GM23338 (cell line): ENCODE measurements at regions not wholly inside any gene's neighbourhood (a gene's known extent, or its start where the extent isn't known, plus 50 kb on each side); places are given as distances from the start of the nearest gene placed in this dataset.

Experiments used
- ATAC-seq: fragments of 200-7000 bp; cut with Tn5 transposase; 3 replicates; pipeline ENCODE4 v1.9.1; 2020
- DNase-seq: peaks from one replicate; pipeline ENCODE4 v3.0.0-alpha.2; 2015; ENCODE audit warnings: low spot score
- H2AFZ ChIP-seq: fragments of 200-600 bp; sonication (generic); 2 replicates; pipeline ENCODE4 v1.8.0; 2016; ENCODE audit warnings: antibody characterized with exemption, mild to moderate bottlenecking, moderate library complexity
- H3F3A ChIP-seq: fragments of 200-600 bp; sonication (generic); replicated peaks from 2 replicates; pipeline ENCODE4 v1.8.0; 2017; ENCODE audit warnings: antibody characterized with exemption, mixed run types, low read depth
- H3K27ac ChIP-seq: fragments of 200-600 bp; sonication (generic); 2 replicates; pipeline ENCODE4 v1.6.1; 2016; ENCODE audit warnings: low read depth
- H3K27me3 ChIP-seq: fragments of 200-600 bp; sonication (generic); 2 replicates; pipeline ENCODE4 v1.8.0; 2016; ENCODE audit warnings: mild to moderate bottlenecking, mixed run types, moderate library complexity; ENCODE audit not compliant: insufficient read depth
- H3K36me3 ChIP-seq: fragments of 200-600 bp; sonication (generic); 2 replicates; pipeline ENCODE4 v1.8.0; 2016; ENCODE audit warnings: mild to moderate bottlenecking; ENCODE audit not compliant: insufficient read depth
- H3K4me1 ChIP-seq: fragments of 200-600 bp; sonication (generic); 2 replicates; pipeline ENCODE4 v1.8.0; 2016; ENCODE audit warnings: mild to moderate bottlenecking, moderate library complexity; ENCODE audit not compliant: insufficient read depth
- H3K4me2 ChIP-seq: fragments of 200-600 bp; sonication (generic); 2 replicates; pipeline ENCODE4 v1.7.1; 2017; ENCODE audit warnings: mixed run types
- H3K4me3 ChIP-seq: fragments of 200-600 bp; sonication (generic); 2 replicates; pipeline ENCODE4 v1.6.1; 2016; ENCODE audit warnings: mixed run types
- H3K79me2 ChIP-seq: fragments of 200-600 bp; sonication (generic); replicated peaks from 2 replicates; pipeline ENCODE4 v1.8.0; 2017; ENCODE audit warnings: mild to moderate bottlenecking; ENCODE audit not compliant: insufficient read depth
- H3K9me2 ChIP-seq: fragments of 200-600 bp; sonication (generic); 2 replicates; pipeline ENCODE4 v1.8.0; 2017; ENCODE audit not compliant: insufficient read depth
- H4K20me1 ChIP-seq: fragments of 200-600 bp; sonication (generic); replicated peaks from 2 replicates; pipeline ENCODE4 v1.8.0; 2017; ENCODE audit warnings: mild to moderate bottlenecking; ENCODE audit not compliant: insufficient read depth
- H3K27ac Mint-ChIP-seq: 2 replicates; pipeline ENCODE4 v1.8.0; 2020; ENCODE audit warnings: inconsistent platforms, mild to moderate bottlenecking, moderate library complexity, mixed read lengths
- H3K27me3 Mint-ChIP-seq: 3 replicates; pipeline ENCODE4 v1.8.0; 2022; ENCODE audit warnings: low read depth, mild to moderate bottlenecking, moderate library complexity, mixed read lengths, inconsistent platforms; ENCODE audit not compliant: insufficient read depth, poor library complexity
- H3K36me3 Mint-ChIP-seq: 3 replicates; pipeline ENCODE4 v1.8.0; 2021; ENCODE audit warnings: low read depth, mild to moderate bottlenecking, inconsistent platforms, moderate library complexity, mixed read lengths
- H3K4me1 Mint-ChIP-seq: 3 replicates; pipeline ENCODE4 v1.8.0; 2020; ENCODE audit warnings: mild to moderate bottlenecking, inconsistent platforms, mixed read lengths
- H3K4me3 Mint-ChIP-seq: 3 replicates; pipeline ENCODE4 v1.8.0; 2021; ENCODE audit warnings: moderate library complexity, mild to moderate bottlenecking, inconsistent platforms, mixed read lengths
- H3K9me3 Mint-ChIP-seq: 3 replicates; pipeline ENCODE4 v1.8.0; 2020; ENCODE audit warnings: moderate library complexity, mild to moderate bottlenecking, inconsistent platforms, mixed read lengths
- EZH2 ChIP-seq: fragments of 200-600 bp; sonication (generic); IDR thresholded peaks from one replicate; pipeline ENCODE4 v1.8.0; 2017; ENCODE audit warnings: antibody characterized with exemption, mild to moderate bottlenecking, low read depth; ENCODE audit not compliant: unreplicated experiment
- NANOG ChIP-seq: IDR thresholded peaks from 2 replicates; pipeline ENCODE4 v1.6.1; 2016; ENCODE audit warnings: antibody characterized with exemption, borderline replicate concordance
- ZNF114 ChIP-seq: fragments of 250-450 bp; sonication (Bioruptor Pico); IDR thresholded peaks from 2 replicates; pipeline ENCODE4 v1.5.0; 2020; ENCODE audit warnings: mild to moderate bottlenecking, moderate library complexity
- ZNF331 ChIP-seq: fragments of 250-450 bp; sonication (Bioruptor Pico); IDR thresholded peaks from 2 replicates; pipeline ENCODE4 v1.5.0; 2020; ENCODE audit warnings: low read depth, mild to moderate bottlenecking, moderate library complexity
- TF ChIP-seq, protein P1 (sequence below): fragments of 250-450 bp; sonication (Bioruptor Pico); IDR thresholded peaks from 2 replicates; pipeline ENCODE4 v1.5.0; 2020; ENCODE audit warnings: mild to moderate bottlenecking, moderate library complexity
- TF ChIP-seq, protein P2 (sequence below): IDR thresholded peaks from one replicate; pipeline ENCODE4 v1.6.1; 2018; ENCODE audit warnings: antibody characterized with exemption; ENCODE audit not compliant: unreplicated experiment

- no peaks in the 10 kb centered on the region for H3K9me3 Mint-ChIP-seq
- no peak overlapping the region for H2AFZ ChIP-seq
- no peaks in the 10 kb centered on the region for H3K36me3 Mint-ChIP-seq
- H4K20me1 ChIP-seq, result no peaks in the 10 kb centered on the region
- no peaks in the 10 kb centered on the region for H3F3A ChIP-seq
- H3K4me1 ChIP-seq, result 0 out of 2 replicates have a peak, but pooled peaks cover 15% of the 10 kb centered on the region
- H3K9me2 ChIP-seq, result peaks cover 2% of the 10 kb centered on the region; the same call in 1 of the 2 replicates
- no peaks in the 10 kb centered on the region for H3K27me3 Mint-ChIP-seq
- no peaks in the 10 kb centered on the region for H3K27me3 ChIP-seq
- H3K36me3 ChIP-seq, result no peaks in the 10 kb centered on the region
- no peak overlapping the region for H3K27ac Mint-ChIP-seq
- DNase-seq (no peak), ATAC-seq (no peak)
- no peak overlapping the region for H3K27ac ChIP-seq
- H3K4me2 ChIP-seq, result no peak overlapping the region
- peaks cover 3% of the 10 kb centered on the region; the same call in 1 of the 3 replicates for H3K4me1 Mint-ChIP-seq
- no peaks in the 10 kb centered on the region for H3K79me2 ChIP-seq
- TF ChIP-seq, protein P1, sequence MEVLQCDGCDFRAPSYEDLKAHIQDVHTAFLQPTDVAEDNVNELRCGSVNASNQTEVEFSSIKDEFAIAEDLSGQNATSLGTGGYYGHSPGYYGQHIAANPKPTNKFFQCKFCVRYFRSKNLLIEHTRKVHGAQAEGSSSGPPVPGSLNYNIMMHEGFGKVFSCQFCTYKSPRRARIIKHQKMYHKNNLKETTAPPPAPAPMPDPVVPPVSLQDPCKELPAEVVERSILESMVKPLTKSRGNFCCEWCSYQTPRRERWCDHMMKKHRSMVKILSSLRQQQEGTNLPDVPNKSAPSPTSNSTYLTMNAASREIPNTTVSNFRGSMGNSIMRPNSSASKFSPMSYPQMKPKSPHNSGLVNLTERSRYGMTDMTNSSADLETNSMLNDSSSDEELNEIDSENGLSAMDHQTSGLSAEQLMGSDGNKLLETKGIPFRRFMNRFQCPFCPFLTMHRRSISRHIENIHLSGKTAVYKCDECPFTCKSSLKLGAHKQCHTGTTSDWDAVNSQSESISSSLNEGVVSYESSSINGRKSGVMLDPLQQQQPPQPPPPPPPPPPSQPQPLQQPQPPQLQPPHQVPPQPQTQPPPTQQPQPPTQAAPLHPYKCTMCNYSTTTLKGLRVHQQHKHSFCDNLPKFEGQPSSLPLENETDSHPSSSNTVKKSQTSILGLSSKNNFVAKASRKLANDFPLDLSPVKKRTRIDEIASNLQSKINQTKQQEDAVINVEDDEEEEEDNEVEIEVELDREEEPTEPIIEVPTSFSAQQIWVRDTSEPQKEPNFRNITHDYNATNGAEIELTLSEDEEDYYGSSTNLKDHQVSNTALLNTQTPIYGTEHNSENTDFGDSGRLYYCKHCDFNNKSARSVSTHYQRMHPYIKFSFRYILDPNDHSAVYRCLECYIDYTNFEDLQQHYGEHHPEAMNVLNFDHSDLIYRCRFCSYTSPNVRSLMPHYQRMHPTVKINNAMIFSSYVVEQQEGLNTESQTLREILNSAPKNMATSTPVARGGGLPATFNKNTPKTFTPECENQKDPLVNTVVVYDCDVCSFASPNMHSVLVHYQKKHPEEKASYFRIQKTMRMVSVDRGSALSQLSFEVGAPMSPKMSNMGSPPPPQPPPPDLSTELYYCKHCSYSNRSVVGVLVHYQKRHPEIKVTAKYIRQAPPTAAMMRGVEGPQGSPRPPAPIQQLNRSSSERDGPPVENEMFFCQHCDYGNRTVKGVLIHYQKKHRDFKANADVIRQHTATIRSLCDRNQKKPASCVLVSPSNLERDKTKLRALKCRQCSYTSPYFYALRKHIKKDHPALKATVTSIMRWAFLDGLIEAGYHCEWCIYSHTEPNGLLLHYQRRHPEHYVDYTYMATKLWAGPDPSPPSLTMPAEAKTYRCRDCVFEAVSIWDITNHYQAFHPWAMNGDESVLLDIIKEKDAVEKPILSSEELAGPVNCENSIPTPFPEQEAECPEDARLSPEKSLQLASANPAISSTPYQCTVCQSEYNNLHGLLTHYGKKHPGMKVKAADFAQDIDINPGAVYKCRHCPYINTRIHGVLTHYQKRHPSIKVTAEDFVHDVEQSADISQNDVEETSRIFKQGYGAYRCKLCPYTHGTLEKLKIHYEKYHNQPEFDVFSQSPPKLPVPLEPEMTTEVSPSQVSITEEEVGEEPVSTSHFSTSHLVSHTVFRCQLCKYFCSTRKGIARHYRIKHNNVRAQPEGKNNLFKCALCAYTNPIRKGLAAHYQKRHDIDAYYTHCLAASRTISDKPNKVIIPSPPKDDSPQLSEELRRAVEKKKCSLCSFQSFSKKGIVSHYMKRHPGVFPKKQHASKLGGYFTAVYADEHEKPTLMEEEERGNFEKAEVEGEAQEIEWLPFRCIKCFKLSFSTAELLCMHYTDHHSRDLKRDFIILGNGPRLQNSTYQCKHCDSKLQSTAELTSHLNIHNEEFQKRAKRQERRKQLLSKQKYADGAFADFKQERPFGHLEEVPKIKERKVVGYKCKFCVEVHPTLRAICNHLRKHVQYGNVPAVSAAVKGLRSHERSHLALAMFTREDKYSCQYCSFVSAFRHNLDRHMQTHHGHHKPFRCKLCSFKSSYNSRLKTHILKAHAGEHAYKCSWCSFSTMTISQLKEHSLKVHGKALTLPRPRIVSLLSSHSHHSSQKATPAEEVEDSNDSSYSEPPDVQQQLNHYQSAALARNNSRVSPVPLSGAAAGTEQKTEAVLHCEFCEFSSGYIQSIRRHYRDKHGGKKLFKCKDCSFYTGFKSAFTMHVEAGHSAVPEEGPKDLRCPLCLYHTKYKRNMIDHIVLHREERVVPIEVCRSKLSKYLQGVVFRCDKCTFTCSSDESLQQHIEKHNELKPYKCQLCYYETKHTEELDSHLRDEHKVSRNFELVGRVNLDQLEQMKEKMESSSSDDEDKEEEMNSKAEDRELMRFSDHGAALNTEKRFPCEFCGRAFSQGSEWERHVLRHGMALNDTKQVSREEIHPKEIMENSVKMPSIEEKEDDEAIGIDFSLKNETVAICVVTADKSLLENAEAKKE, result no peak
- no peak for TF ChIP-seq ZNF331
- TF ChIP-seq, protein P2, sequence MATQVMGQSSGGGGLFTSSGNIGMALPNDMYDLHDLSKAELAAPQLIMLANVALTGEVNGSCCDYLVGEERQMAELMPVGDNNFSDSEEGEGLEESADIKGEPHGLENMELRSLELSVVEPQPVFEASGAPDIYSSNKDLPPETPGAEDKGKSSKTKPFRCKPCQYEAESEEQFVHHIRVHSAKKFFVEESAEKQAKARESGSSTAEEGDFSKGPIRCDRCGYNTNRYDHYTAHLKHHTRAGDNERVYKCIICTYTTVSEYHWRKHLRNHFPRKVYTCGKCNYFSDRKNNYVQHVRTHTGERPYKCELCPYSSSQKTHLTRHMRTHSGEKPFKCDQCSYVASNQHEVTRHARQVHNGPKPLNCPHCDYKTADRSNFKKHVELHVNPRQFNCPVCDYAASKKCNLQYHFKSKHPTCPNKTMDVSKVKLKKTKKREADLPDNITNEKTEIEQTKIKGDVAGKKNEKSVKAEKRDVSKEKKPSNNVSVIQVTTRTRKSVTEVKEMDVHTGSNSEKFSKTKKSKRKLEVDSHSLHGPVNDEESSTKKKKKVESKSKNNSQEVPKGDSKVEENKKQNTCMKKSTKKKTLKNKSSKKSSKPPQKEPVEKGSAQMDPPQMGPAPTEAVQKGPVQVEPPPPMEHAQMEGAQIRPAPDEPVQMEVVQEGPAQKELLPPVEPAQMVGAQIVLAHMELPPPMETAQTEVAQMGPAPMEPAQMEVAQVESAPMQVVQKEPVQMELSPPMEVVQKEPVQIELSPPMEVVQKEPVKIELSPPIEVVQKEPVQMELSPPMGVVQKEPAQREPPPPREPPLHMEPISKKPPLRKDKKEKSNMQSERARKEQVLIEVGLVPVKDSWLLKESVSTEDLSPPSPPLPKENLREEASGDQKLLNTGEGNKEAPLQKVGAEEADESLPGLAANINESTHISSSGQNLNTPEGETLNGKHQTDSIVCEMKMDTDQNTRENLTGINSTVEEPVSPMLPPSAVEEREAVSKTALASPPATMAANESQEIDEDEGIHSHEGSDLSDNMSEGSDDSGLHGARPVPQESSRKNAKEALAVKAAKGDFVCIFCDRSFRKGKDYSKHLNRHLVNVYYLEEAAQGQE, result no peak
- TF ChIP-seq ZNF114 (CRISPR knock-in tag), result no peak
- TF ChIP-seq EZH2, result no peak
- no peak for TF ChIP-seq NANOG
- no peak overlapping the region for H3K4me3 Mint-ChIP-seq
- H3K4me3 ChIP-seq, result no peak overlapping the region
These were observed 288.9 kb upstream of the CDH11 start for GRCh38 chr16:65410801-65411200.
